HepG2 (cell line): ENCODE measurements at regions not wholly inside any gene's neighbourhood (a gene's known extent, or its start where the extent isn't known, plus 50 kb on each side); places are given as distances from the start of the nearest gene placed in this dataset.

ENCODE experiments used
- ATAC-seq: fragments of 200-7000 bp; cut with Tn5 transposase; 3 replicates; pipeline ENCODE4 v1.9.1; 2020; ENCODE audit warnings: mild to moderate bottlenecking, moderate library complexity
- BruUV-seq: library from RNA; stranded (reverse); fragments of 400-500 nt; replicated peaks from 2 replicates; lab custom pipeline; 2021; lab: Mats Ljungman, UMichigan
- CTCF ChIA-PET: fragments of 300-600 bp; formaldehyde crosslinking; extraction: SDS; loops from one replicate; lab custom pipeline; 2021; ENCODE audit warnings: low total read pairs, inconsistent platforms, low intra/inter-chr PET ratio; lab: Yijun Ruan, JAX
- POLR2A ChIA-PET: fragments of 350-600 bp; sonication (Branson Sonifier 250); formaldehyde crosslinking; loops from one replicate; lab custom pipeline; 2020; ENCODE audit warnings: antibody characterized with exemption, inconsistent platforms; lab: Yijun Ruan, JAX
- DNase-seq: peaks from one replicate; pipeline ENCODE4 v3.0.0-alpha.2; 2015; ENCODE audit warnings: low spot score
- FAIRE-seq: peaks from 3 replicates; lab custom pipeline; 2011; peaks lifted over from hg19 to GRCh38; lab: Jason Lieb, UNC
- H2AFZ ChIP-seq: one replicate; pipeline ENCODE4 v1.6.1; 2011; ENCODE audit warnings: low read length, inconsistent platforms
- H3K27ac ChIP-seq: fragments of 300-600 bp; 3 replicates; pipeline ENCODE4 v1.8.0; 2011; ENCODE audit warnings: mixed run types, mild to moderate bottlenecking, mixed read lengths, low read length, inconsistent platforms; ENCODE audit not compliant: insufficient read depth; ENCODE audit errors: extremely low read length
- H3K27me3 ChIP-seq, 2 experiments: fragments of 200-600 bp in 1 of 2; 2 replicates in 1 of 2; 3 replicates in 1 of 2; pipeline versions ENCODE4 v1.6.0 to v1.8.0; 2011; ENCODE audit warnings: low read length in 2 of 2, mild to moderate bottlenecking in 2 of 2, moderate library complexity in 2 of 2, inconsistent platforms in 1 of 2; ENCODE audit not compliant: insufficient read depth in 2 of 2, control insufficient read depth in 1 of 2
- H3K36me3 ChIP-seq, 2 experiments: fragments of 200-600 bp in 1 of 2; replicated peaks in 1 of 2; 2 replicates in 1 of 2; 3 replicates in 1 of 2; pipeline versions ENCODE4 v1.5.1 to v1.8.0; 2011; ENCODE audit warnings: low read length in 2 of 2, inconsistent platforms in 1 of 2; ENCODE audit not compliant: insufficient read depth in 2 of 2, control insufficient read depth in 1 of 2
- H3K4me1 ChIP-seq: 2 replicates; pipeline ENCODE4 v1.5.1; 2012; ENCODE audit warnings: low read length, inconsistent platforms; ENCODE audit not compliant: insufficient read depth
- H3K4me2 ChIP-seq: 2 replicates; pipeline ENCODE4 v1.6.0; 2011; ENCODE audit warnings: low read depth, low read length, inconsistent platforms
- H3K4me3 ChIP-seq, 3 experiments: fragments of 200-600 bp in 1 of 3; sonication (generic), shearing (Covaris generic) in 1 of 3; replicated peaks in 1 of 3; 2 replicates each; pipeline ENCODE4 v1.5.1; 2011 to 2016; ENCODE audit warnings: low read length in 3 of 3, inconsistent platforms in 2 of 3, low read depth in 2 of 3, mild to moderate bottlenecking in 2 of 3, control low read depth in 1 of 3, mixed read lengths in 1 of 3; ENCODE audit not compliant: insufficient read depth in 1 of 3
- H3K79me2 ChIP-seq: one replicate; pipeline ENCODE4 v1.6.1; 2011; ENCODE audit warnings: low read length, inconsistent platforms; ENCODE audit not compliant: insufficient read depth
- H3K9ac ChIP-seq: 2 replicates; pipeline ENCODE4 v1.6.0; 2011; ENCODE audit warnings: mild to moderate bottlenecking, low read depth, low read length, inconsistent platforms; ENCODE audit not compliant: insufficient read depth
- H3K9me3 ChIP-seq: 2 replicates; pipeline ENCODE4 v1.5.1; 2012; ENCODE audit warnings: mild to moderate bottlenecking, low read length
- H4K20me1 ChIP-seq: 2 replicates; pipeline ENCODE4 v1.6.0; 2011; ENCODE audit warnings: inconsistent platforms, mild to moderate bottlenecking, low read length, moderate library complexity; ENCODE audit not compliant: insufficient read depth
- AKNA ChIP-seq: sonication (generic); formaldehyde crosslinking; IDR thresholded peaks from 2 replicates; pipeline ENCODE4 v1.4.0; 2020; ENCODE audit warnings: missing genetic modification reagents, borderline replicate concordance
- FOXK2 ChIP-seq: fragments of 450-650 bp; IDR thresholded peaks from 2 replicates; pipeline ENCODE4 v1.6.1; 2016
- KLF12 ChIP-seq: sonication (generic); formaldehyde crosslinking; IDR thresholded peaks from 2 replicates; pipeline ENCODE4 v1.4.0; 2020; ENCODE audit warnings: missing genetic modification reagents, borderline replicate concordance
- MATR3 ChIP-seq: sonication (generic); formaldehyde crosslinking; IDR thresholded peaks from 2 replicates; pipeline ENCODE4 v1.4.0; 2020; ENCODE audit warnings: missing genetic modification reagents
- MED13 ChIP-seq: sonication (generic); formaldehyde crosslinking; IDR thresholded peaks from 2 replicates; pipeline ENCODE4 v1.5.0; 2020; ENCODE audit warnings: missing genetic modification reagents
- NFIC ChIP-seq: IDR thresholded peaks from 2 replicates; pipeline ENCODE4 v1.6.1; 2012; ENCODE audit warnings: mild to moderate bottlenecking, low read length, inconsistent platforms
- RBM22 ChIP-seq: fragments of 200-400 bp; formaldehyde crosslinking; optimal IDR thresholded peaks from 2 replicates; pipeline ENCODE3; 2017; ENCODE audit warnings: mild to moderate bottlenecking, low read length, moderate library complexity
- SYNCRIP ChIP-seq: fragments of 200-400 bp; formaldehyde crosslinking; IDR thresholded peaks from 2 replicates; pipeline ENCODE4 v1.6.1; 2018; ENCODE audit warnings: mild to moderate bottlenecking, low read depth, low read length; ENCODE audit not compliant: insufficient read depth
- ZFP41 ChIP-seq: sonication (generic); formaldehyde crosslinking; IDR thresholded peaks from 2 replicates; pipeline ENCODE4 v1.4.0; 2020; ENCODE audit warnings: mild to moderate bottlenecking, missing genetic modification reagents, borderline replicate concordance
- ZNF740 ChIP-seq: sonication (generic); formaldehyde crosslinking; IDR thresholded peaks from 2 replicates; pipeline ENCODE4 v1.4.0; 2020; ENCODE audit warnings: missing genetic modification reagents
- WGBS: methylation state at CpG from one replicate; pipeline ENCODE4 v1.1.6; 2017; ENCODE audit warnings: low lambda C conversion rate; 5-methylcytosine and 5-hydroxymethylcytosine counted together
- in situ Hi-C: cut with HindIII; loops from 2 replicates; pipeline ENCODE4 v1.10.0; 2017; ENCODE audit warnings: low pct_unique_long_range_greater_than_20kb; ENCODE audit not compliant: extremely low pct_ligation_motif_present
- intact Hi-C: fragments of 100-400 bp; cut with micrococcal nuclease; formaldehyde crosslinking; loops from one replicate; pipeline ENCODE4 v1.10.0; 2022; ENCODE audit not compliant: unreplicated experiment

- TF ChIP-seq FOXK2: no peak
- no peak for TF ChIP-seq AKNA
- TF ChIP-seq NFIC: no peak
- TF ChIP-seq ZFP41 (CRISPR knock-in tag): no peak
- no peak for TF ChIP-seq KLF12 (CRISPR knock-in tag)
- TF ChIP-seq MATR3 (CRISPR knock-in tag): no peak
- TF ChIP-seq MED13 (CRISPR knock-in tag): no peak
- no peak for TF ChIP-seq SYNCRIP
- no peak for TF ChIP-seq RBM22
- no peak for TF ChIP-seq ZNF740 (CRISPR knock-in tag)
- TF ChIP-seq, all 625 proteins: peak for 0
- 3% methylated on average over 2 of the region's 2 CpGs for WGBS
- intact Hi-C loops: no loop called here
- Histone ChIP-seq H3K4me1 (no peaks in the 10 kb centered on the region), H3K9me3 (peaks cover 36% of the 10 kb centered on the region), H2AFZ (no peak overlapping the region), H3K9ac (no peak overlapping the region), H3K27me3 (no peaks in the 10 kb centered on the region), H3K27ac (no peak overlapping the region), H4K20me1 (no peaks in the 10 kb centered on the region), H3K4me2 (no peak overlapping the region), H3K79me2 (no peaks in the 10 kb centered on the region), H3K4me3 (no peak overlapping the region), H3K36me3 (no peaks in the 10 kb centered on the region)
- DNase-seq (no peak), FAIRE-seq (no peak), ATAC-seq (no peak)
- no TSS peak for BruUV-seq
- POLR2A ChIA-PET: no interaction called here
- CTCF ChIA-PET: no interaction called here
- in situ Hi-C loops: no loop called here
These were observed 1222.9 kb upstream of the PRKX start for GRCh38 chrX:4936315-4936714.
